ENCODE measurements at regions not wholly inside any gene's neighbourhood (a gene's known extent, or its start where the extent isn't known, plus 50 kb on each side); places are given as distances from the start of the nearest gene placed in this dataset.

DNA sequence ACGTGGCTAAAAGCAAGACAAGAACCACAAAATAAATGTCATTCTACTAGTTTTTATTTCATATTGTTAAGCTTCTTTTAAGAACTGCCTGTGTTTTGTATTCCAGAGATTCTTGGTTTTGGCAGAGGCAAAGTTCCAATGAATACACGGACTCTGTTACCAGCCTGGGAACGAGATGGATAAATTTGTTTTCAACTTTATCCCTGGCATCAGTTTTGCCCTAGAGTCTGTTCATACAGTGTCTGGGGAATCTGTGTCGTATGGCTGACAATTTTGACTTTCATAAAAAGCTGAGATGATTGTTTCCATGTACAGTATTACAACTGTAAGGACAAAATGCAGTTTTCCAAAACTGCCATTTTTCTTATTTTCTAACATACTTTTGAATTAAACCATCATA, 327.6 kb downstream of the TBC1D4 start:
- DNase-seq (ENCODE audit: low read depth, low spot score) (no peak), ATAC-seq (no peak)
- Histone ChIP-seq H3K4me1 (ENCODE audit: control insufficient read depth, insufficient read depth, low read length) (no peaks in the 10 kb centered on the region), H3K4me3 (ENCODE audit: low read depth in 2 of 2, low read length in 2 of 2) (no peak overlapping the region), H3K36me3 (ENCODE audit: control insufficient read depth, insufficient read depth, low read length) (no peaks in the 10 kb centered on the region), H3K27me3 (ENCODE audit: control insufficient read depth, insufficient read depth, low read length) (no peaks in the 10 kb centered on the region), H3K27ac (ENCODE audit: low read length) (no peak overlapping the region), H3K9me3 (ENCODE audit: control insufficient read depth, insufficient read depth, low read depth, low read length) (no peaks in the 10 kb centered on the region)
- CTCF ChIA-PET = no interaction called here
- in situ Hi-C loops (cut with HindIII; ENCODE audit: low pct_unique_long_range_greater_than_20kb, low sequenced_read_pairs) (no loop called here), intact Hi-C loops (cut with micrococcal nuclease; ENCODE audit: unreplicated experiment) (no loop called here)
- TF ChIP-seq, protein P1, sequence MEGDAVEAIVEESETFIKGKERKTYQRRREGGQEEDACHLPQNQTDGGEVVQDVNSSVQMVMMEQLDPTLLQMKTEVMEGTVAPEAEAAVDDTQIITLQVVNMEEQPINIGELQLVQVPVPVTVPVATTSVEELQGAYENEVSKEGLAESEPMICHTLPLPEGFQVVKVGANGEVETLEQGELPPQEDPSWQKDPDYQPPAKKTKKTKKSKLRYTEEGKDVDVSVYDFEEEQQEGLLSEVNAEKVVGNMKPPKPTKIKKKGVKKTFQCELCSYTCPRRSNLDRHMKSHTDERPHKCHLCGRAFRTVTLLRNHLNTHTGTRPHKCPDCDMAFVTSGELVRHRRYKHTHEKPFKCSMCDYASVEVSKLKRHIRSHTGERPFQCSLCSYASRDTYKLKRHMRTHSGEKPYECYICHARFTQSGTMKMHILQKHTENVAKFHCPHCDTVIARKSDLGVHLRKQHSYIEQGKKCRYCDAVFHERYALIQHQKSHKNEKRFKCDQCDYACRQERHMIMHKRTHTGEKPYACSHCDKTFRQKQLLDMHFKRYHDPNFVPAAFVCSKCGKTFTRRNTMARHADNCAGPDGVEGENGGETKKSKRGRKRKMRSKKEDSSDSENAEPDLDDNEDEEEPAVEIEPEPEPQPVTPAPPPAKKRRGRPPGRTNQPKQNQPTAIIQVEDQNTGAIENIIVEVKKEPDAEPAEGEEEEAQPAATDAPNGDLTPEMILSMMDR (IDR thresholded peaks at IDR 0.05) = no peak
- no peak for TF ChIP-seq TCF7L2 (IDR thresholded peaks at IDR 0.05; ENCODE audit: low read depth, low read length)
- TF ChIP-seq, protein P2, sequence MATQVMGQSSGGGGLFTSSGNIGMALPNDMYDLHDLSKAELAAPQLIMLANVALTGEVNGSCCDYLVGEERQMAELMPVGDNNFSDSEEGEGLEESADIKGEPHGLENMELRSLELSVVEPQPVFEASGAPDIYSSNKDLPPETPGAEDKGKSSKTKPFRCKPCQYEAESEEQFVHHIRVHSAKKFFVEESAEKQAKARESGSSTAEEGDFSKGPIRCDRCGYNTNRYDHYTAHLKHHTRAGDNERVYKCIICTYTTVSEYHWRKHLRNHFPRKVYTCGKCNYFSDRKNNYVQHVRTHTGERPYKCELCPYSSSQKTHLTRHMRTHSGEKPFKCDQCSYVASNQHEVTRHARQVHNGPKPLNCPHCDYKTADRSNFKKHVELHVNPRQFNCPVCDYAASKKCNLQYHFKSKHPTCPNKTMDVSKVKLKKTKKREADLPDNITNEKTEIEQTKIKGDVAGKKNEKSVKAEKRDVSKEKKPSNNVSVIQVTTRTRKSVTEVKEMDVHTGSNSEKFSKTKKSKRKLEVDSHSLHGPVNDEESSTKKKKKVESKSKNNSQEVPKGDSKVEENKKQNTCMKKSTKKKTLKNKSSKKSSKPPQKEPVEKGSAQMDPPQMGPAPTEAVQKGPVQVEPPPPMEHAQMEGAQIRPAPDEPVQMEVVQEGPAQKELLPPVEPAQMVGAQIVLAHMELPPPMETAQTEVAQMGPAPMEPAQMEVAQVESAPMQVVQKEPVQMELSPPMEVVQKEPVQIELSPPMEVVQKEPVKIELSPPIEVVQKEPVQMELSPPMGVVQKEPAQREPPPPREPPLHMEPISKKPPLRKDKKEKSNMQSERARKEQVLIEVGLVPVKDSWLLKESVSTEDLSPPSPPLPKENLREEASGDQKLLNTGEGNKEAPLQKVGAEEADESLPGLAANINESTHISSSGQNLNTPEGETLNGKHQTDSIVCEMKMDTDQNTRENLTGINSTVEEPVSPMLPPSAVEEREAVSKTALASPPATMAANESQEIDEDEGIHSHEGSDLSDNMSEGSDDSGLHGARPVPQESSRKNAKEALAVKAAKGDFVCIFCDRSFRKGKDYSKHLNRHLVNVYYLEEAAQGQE (IDR thresholded peaks at IDR 0.05; ENCODE audit: insufficient read depth in 1 of 2, low read depth in 2 of 2, low read length in 1 of 2) = no peak
- TF ChIP-seq POLR2AphosphoS5 (IDR thresholded peaks at IDR 0.05; ENCODE audit: low read depth, low read length) = no peak
- TF ChIP-seq SIN3A (IDR thresholded peaks at IDR 0.05; ENCODE audit: borderline replicate concordance, insufficient read depth, low read depth, low read length) = no peak
- POLR2A ChIA-PET = no interaction called here
- no TSS peak for BruUV-seq (replicated peaks)

DNA sequence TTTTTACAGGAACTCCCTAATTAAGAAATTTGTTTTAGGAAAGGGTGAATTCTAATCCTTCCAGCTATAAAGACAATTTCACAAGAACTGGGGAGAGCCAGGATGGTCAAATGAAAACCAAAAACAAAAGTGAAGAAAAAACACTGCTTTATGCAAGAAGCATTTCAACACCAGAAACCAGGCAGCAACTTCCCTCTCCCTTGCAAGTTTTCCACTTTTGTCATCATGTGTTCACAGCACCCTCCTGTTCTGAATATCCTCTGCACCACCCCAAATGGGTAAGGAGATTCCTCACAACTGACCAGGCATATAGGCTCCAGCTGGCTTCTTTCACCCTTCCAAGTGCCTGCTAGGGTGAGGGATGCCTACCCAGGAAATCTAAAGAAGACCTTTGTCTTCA, 328.1 kb downstream of the TBC1D4 start:
- Histone ChIP-seq H3K36me3 (ENCODE audit: control insufficient read depth, insufficient read depth, low read length) (no peaks in the 10 kb centered on the region), H3K27ac (ENCODE audit: low read length) (no peak overlapping the region), H3K4me1 (ENCODE audit: control insufficient read depth, insufficient read depth, low read length) (no peaks in the 10 kb centered on the region), H3K4me3 (ENCODE audit: low read depth in 2 of 2, low read length in 2 of 2) (no peak overlapping the region), H3K9me3 (ENCODE audit: control insufficient read depth, insufficient read depth, low read depth, low read length) (no peaks in the 10 kb centered on the region), H3K27me3 (ENCODE audit: control insufficient read depth, insufficient read depth, low read length) (no peaks in the 10 kb centered on the region)
- POLR2A ChIA-PET = no interaction called here
- CTCF ChIA-PET = no interaction called here
- BruUV-seq (replicated peaks) = no TSS peak
- ATAC-seq = no peak
- DNase-seq (ENCODE audit: low read depth, low spot score) = no peak
- TF ChIP-seq, protein P2 (IDR thresholded peaks at IDR 0.05; ENCODE audit: insufficient read depth in 1 of 2, low read depth in 2 of 2, low read length in 1 of 2) = no peak
- TF ChIP-seq POLR2AphosphoS5 (IDR thresholded peaks at IDR 0.05; ENCODE audit: low read depth, low read length) = no peak
- intact Hi-C loops (cut with micrococcal nuclease; ENCODE audit: unreplicated experiment) (no loop called here), in situ Hi-C loops (cut with HindIII; ENCODE audit: low pct_unique_long_range_greater_than_20kb, low sequenced_read_pairs) (no loop called here)

Data from Panc1 (cell line).